ENCODE measurements at regions not wholly inside any gene's neighbourhood (a gene's known extent, or its start where the extent isn't known, plus 50 kb on each side); places are given as distances from the start of the nearest gene placed in this dataset.

GRCh38 chr16:82567175-82567574 lies 59.6 kb upstream of the CDH13 start:
- DNase-seq, result no peak

- DNase-seq, result no peak
Measured at GRCh38 chr16:82563401-82563800, 63.4 kb upstream of the CDH13 start.

- DNase-seq, result no peak
Measured at GRCh38 chr16:82562183-82562683, 64.5 kb upstream of the CDH13 start.

GRCh38 chr16:82560805-82561325 lies 65.9 kb upstream of the CDH13 start:
- DNase-seq, result no peak

DNA sequence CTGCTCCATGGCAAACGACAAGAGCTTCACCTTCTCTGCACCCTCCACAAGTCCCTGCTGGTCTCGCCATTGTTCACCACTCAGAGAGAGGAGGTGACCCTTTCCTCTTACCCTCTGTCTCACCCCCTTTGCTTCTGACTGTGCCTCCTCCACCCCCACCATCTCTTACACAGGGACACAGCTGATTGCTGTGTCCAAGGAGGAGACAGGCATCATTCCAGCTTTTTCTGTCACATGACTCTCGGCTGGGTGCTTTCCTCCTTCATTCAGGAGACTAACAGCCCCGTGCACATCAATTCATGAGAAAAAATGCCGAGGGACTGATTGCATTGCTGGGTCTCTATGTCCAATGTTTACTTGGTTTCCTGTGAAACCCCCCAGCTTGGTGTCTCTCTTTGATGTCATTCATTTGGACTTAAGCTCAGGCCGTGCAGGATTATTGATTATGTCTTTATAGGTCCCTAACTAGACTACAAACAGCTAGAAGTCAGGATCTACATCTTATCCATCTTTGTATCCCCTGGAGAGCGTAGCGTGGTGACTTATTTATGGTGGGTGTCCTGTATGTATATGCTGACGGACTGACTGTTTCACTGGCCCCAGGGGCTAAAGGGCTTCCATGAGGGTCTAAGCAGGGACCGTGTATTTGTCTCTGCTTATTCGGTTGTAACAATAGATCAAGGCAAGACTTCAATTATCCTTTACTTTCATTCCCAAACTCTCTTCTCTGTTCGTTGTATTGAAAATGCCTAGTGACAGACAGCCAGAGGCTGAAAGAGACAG lies 82.2 kb upstream of the CDH13 start:
- DNase-seq, result no peak

DNA sequence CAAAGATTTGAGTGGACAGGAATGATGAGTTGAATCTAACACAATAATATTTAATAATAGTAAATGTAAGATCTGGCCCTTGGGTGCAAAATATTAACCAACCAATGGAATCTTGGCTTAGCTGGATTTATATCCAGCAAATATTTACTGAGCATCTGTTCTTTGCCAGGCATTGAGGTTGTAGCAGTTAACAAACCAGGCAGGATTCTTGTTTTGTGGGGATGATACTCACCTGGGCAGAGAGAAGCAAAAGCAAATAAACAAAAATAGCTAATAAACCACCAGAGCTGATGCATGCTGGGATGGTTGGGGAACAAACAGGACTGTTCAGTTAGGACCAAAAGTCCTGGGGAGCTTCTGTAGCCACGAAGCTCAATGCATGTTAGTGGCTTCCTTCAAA lies 84.1 kb upstream of the CDH13 start:
- DNase-seq, result peak; percentile 50

DNA sequence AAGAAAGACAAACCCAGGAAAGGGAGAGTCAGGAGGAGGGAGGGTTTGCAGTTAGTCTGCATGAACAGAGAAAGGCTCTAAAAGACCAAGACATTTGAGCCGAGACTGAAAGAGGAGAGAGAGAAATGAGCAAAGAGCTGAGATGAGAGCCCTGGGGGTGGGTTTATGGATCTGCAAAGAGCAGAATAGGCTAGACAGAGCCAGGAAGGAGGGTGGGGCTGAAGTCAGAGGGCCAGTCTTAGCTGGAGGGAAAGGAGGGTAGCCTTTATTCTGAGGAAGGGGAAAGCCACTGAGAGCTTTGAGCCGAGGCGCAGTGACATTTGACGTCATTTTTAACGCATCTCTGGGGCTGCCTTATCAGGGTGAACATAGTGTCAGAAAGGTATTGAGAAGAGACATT lies 85.7 kb upstream of the CDH13 start:
- DNase-seq, result peak; percentile 80

- DNase-seq, result peak; percentile 60
Measured at GRCh38 chr16:82535764-82536163, 91.0 kb upstream of the CDH13 start.

DNA sequence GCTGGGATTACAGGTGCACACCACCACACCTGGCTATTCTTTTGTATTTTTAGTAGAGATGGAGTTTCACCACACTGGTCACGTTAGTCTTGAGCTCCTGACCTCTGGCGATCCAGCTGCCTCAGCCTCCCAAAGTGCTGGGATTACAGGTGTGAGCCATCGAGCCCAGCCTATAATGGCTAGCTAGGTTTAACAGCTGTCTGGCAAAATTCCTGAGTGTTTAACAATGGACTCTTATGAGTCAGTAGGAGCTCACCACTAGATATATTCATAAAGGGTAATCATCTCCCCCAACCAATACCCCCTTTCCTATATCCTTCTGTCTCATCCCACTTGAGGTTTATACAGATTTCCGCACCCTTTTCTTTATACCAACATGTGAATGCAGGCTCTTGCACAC lies 91.5 kb upstream of the CDH13 start:
- DNase-seq, result no peak

GRCh38 chr16:82533189-82533588 lies 93.6 kb upstream of the CDH13 start:
- DNase-seq, result no peak

GRCh38 chr16:82530883-82531282 lies 95.9 kb upstream of the CDH13 start:
- DNase-seq, result no peak

- no peak for DNase-seq
Measured at GRCh38 chr16:82527101-82527500, 99.7 kb upstream of the CDH13 start.

DNA sequence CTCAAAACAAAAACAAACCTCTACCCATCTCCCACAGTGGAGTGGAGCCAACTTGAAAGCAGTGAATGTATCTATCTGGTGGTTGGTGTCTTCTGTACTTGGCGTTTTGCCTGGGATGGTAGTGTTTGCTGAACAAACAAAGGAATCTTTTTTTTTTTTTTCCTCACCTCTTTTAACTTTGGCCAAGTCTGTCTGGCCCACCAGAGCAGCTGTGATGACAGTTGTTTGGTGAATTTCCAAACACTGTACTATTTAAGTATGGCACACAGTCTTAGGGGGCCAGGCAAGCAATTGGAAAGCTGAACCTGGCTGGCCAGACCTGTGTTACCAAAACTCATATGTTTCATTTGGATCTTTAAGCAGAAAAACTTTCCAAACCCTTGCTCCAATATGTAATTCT lies 101.8 kb upstream of the CDH13 start:
- DNase-seq, result no peak

GRCh38 chr16:82523815-82524214 lies 103.0 kb upstream of the CDH13 start:
- DNase-seq, result no peak

- no peak for DNase-seq
Measured at GRCh38 chr16:82522026-82522425, 104.7 kb upstream of the CDH13 start.

GRCh38 chr16:82518811-82519210 lies 108.0 kb upstream of the CDH13 start:
- no peak for DNase-seq

GRCh38 chr16:82514262-82514661 lies 112.5 kb upstream of the CDH13 start:
- DNase-seq, result no peak

GRCh38 chr16:82510789-82511305 lies 115.9 kb upstream of the CDH13 start:
- peak; percentile 44 for DNase-seq

GRCh38 chr16:82509691-82510430 lies 116.9 kb upstream of the CDH13 start:
- DNase-seq, result peak; percentile 93

- peak; percentile 23 for DNase-seq
Measured at GRCh38 chr16:82506692-82507670, 119.8 kb upstream of the CDH13 start.

DNA sequence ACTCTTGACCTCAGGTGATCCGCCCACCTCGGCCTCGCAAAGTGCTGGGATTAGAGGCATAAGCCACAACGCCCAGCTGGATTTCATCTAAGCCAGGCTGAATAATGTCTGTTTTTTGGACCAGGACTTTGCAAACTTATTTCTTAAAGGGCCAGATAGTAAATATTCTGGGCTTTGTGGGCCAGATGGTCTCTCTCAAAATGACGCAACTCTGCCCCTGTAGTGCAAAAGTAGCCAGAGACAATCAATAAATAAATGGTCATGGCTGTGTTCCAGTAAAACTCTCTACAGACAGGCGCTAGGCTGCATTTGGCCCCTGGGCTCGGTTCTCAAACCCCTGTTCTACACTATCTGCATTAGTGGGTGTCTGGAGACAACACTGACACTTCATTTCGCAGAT lies 121.9 kb upstream of the CDH13 start:
- DNase-seq, result no peak

- DNase-seq, result no peak
Measured at GRCh38 chr16:82499302-82499701, 127.5 kb upstream of the CDH13 start.

GRCh38 chr16:82497139-82497538 lies 129.6 kb upstream of the CDH13 start:
- DNase-seq, result no peak
